Choroid plexus epithelial cell (primary cell): ENCODE measurements at regions not wholly inside any gene's neighbourhood (a gene's known extent, or its start where the extent isn't known, plus 50 kb on each side); places are given as distances from the start of the nearest gene placed in this dataset.

Experiments
- DNase-seq: peaks from one replicate; pipeline ENCODE4 v3.0.0-alpha.2; 2010; ENCODE audit warnings: low read depth
- H3K4me3 ChIP-seq: 2 replicates; pipeline ENCODE4 v1.5.1; 2011; ENCODE audit warnings: low read depth, mild to moderate bottlenecking, control low read depth, low read length, moderate library complexity
- TF ChIP-seq, protein P1 (sequence below): conservative IDR thresholded peaks from 2 replicates; pipeline ENCODE4 v1.5.1; 2011; ENCODE audit warnings: low read depth, mild to moderate bottlenecking, control low read depth, inconsistent platforms, low read length, moderate library complexity

DNA sequence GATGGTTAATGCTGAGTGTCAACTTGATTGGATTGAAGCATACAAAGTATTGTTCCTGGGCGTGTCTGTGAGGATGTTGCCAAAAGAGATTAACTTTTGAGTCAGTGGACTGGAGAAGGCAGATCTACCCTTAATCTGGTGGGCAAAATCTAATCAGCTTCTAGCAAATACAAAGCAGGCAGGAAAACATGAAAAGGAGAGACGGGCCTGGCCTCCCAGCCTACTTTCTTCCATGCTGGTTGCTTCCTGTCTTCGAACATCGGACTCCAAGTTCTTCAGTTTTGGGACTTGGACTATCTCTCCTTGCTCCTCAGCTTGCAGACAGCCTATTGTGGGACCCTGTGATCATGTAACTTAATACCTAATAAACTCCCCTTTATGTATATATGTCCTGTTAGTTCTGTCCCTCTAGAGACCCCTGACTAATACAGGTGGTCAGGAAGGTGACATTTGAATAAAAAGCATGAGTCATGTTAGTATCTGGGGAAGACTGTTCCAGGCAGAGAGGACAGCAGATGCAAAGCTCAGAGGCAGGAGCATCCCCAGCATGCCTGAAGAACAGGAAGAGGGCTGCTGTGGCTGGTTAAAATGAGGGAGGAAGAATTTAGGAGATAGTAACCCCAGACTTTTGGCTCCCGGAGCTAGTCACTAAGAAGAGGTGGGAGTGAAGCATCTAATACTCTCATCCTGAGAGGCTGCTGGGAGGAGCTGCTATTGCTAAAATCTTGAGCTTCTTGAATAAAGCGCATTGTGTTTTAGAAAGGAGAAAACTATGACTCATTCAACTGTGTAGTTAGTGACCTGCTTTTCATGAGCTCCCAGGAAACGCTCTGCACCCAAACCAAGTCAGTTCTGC lies 207.4 kb upstream of the HES1 start:
- TF ChIP-seq, protein P1, sequence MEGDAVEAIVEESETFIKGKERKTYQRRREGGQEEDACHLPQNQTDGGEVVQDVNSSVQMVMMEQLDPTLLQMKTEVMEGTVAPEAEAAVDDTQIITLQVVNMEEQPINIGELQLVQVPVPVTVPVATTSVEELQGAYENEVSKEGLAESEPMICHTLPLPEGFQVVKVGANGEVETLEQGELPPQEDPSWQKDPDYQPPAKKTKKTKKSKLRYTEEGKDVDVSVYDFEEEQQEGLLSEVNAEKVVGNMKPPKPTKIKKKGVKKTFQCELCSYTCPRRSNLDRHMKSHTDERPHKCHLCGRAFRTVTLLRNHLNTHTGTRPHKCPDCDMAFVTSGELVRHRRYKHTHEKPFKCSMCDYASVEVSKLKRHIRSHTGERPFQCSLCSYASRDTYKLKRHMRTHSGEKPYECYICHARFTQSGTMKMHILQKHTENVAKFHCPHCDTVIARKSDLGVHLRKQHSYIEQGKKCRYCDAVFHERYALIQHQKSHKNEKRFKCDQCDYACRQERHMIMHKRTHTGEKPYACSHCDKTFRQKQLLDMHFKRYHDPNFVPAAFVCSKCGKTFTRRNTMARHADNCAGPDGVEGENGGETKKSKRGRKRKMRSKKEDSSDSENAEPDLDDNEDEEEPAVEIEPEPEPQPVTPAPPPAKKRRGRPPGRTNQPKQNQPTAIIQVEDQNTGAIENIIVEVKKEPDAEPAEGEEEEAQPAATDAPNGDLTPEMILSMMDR = no peak
- peak; percentile 11 for DNase-seq
- no peak overlapping the region for H3K4me3 ChIP-seq

DNA sequence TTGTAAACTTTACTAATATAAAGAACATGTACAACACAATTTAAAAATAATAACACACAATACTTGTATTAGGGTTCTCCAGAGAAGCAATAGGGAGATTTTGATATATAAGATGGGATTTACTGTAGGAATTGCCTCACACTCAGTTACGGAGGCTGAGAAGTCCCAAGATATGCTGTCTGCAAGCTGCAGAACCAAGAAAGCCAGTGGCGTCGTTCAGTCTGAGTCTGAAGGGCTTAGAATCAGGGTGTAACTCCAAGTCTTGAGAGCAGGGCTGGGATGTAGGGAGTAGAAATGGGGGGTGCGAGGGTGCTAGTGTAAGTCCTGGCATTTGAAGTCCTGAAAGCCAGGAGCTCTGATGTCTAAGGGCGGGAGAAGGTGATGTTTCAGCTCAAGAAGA lies 206.6 kb upstream of the HES1 start:
- DNase-seq = no peak
- H3K4me3 ChIP-seq = no peak overlapping the region
- TF ChIP-seq, protein P1 = no peak

DNA sequence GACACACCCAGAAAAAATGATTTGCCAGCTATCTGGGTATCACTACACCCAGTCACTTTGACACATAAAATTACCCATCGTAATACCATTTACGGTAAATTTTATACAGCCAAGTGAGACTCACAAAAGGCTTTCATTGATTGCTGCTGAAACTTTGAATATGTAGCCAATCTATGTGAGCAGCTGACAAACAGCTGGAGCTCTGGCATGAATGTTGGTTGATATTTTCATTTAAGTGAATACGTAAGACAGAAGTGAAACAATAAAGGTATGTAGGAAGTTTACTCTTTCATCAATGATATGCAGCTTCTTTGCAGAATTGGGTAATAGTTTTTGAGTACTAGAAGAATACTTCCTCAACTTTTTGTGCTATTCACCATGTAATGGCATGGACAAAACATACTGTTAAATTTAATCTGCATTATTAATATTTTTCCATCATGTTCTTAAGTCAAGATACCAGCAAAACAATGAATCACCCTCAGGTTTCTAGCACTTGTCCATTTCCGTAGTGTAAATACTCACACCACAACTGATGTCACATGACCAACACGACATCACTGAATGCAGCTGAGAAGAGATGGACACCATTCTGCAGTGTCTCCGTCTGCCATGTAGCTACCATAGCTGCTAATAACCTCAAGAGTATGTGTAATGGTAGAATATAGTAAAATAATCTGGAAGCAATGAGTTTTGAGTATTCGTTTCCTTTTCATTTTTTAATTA lies 205.9 kb upstream of the HES1 start:
- H3K4me3 ChIP-seq = no peak overlapping the region
- TF ChIP-seq, protein P1 = no peak

DNA sequence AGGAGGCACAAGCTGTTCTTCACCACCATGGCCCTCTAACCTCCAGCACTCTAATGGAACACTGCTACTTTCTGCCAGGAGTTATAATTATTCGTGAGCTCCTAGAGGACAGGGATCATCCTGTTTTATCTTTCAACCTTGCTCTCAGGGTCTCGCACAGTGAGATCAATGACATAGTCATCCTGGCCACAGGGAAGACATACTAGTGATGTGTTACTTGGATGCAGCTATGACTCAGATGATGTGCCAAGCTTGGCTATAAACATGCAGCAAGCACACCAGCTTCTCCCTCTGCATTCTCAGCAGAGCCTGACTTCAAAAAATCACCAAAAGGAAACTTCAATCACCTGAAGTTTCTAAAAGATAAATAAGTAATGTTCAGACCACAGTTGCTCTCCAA lies 203.8 kb upstream of the HES1 start:
- TF ChIP-seq, protein P1 = no peak
- no peak for DNase-seq
- no peak overlapping the region for H3K4me3 ChIP-seq

More for the DNA sequence above, 205.9 kb upstream of the HES1 start:
- no peak for DNase-seq

DNA sequence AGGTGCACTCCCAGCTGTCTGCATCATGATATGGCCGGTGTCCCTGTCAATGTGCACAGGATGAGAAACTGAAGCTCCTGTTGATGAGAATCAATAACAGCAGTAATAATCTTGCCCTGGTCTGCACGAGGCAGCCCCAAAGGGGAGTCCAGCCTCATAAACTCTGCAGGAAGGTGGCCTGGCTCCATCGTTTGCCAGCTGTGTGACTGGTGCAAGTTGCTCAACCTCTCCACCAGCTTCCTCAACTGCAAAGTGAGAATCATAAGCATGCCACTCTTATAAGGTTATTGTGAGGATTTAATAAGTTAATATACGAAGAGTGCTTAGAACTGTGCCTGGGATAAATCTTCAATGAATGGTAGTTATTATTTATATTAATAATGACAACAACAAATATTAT lies 203.4 kb upstream of the HES1 start:
- DNase-seq = no peak
- no peak overlapping the region for H3K4me3 ChIP-seq
- TF ChIP-seq, protein P1 = no peak

DNA sequence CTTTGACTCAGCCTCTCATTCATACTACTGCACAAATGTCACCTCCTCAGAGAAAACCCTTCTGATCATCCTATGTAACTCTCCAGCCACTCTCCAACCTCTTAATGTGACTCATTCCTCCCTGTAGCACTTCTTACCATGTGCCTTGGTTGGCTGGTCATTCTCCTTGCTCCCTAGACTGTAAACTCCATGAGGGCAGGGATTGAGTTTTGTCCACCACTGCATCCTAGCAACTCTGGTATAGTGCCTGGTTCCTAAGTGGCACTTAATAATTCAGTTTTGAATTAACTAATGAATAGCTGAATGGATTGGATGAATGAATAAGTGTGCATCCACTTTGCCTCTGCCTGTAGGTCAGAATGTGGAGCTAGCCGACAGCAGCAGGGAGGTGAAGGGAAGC lies 202.5 kb upstream of the HES1 start:
- TF ChIP-seq, protein P1 = no peak
- DNase-seq = no peak

More for the DNA sequence above, 202.5 kb upstream of the HES1 start:
- H3K4me3 ChIP-seq = no peak overlapping the region
